Ascending aorta (tissue), 2 donors: ENCODE measurements at regions not wholly inside any gene's neighbourhood (a gene's known extent, or its start where the extent isn't known, plus 50 kb on each side); places are given as distances from the start of the nearest gene placed in this dataset.

Experiments used
- DNase-seq, 2 donors: peaks; one replicate each; pipeline ENCODE4 v3.0.0-alpha.2; 2019; ENCODE audit warnings: low spot score in 2 of 2
- H3K27ac ChIP-seq, 2 donors: fragments of 200-600 bp; sonication (generic); one replicate each; pipeline ENCODE4 v1.5.1; 2016 to 2017; ENCODE audit warnings: mild to moderate bottlenecking in 1 of 2
- H3K27me3 ChIP-seq: fragments of 200-600 bp; sonication (generic); one replicate; pipeline ENCODE4 v1.5.1; 2017
- H3K36me3 ChIP-seq, 2 donors: fragments of 200-600 bp; sonication (generic); one replicate each; pipeline ENCODE4 v1.5.1; 2016
- H3K4me1 ChIP-seq, 2 donors: fragments of 200-600 bp; sonication (generic); one replicate each; pipeline ENCODE4 v1.5.1; 2016 to 2017; ENCODE audit warnings: mild to moderate bottlenecking in 1 of 2
- H3K4me3 ChIP-seq, 2 donors: fragments of 200-600 bp; sonication (generic); one replicate each; pipeline ENCODE4 v1.5.1; 2016 to 2017; ENCODE audit warnings: mild to moderate bottlenecking in 1 of 2
- H3K9me3 ChIP-seq, 2 donors: fragments of 200-600 bp; sonication (generic); one replicate each; pipeline ENCODE4 v1.5.1; 2016
- intact Hi-C: fragments of 100-400 bp; cut with DNase I; formaldehyde crosslinking; loops from one replicate; pipeline ENCODE4 v1.15.1; 2023
- TF ChIP-seq, protein P1 (sequence below), 3 experiments: fragments of 200-600 bp in 2 of 3; fragments of 450-650 bp in 1 of 3; sonication (generic) in 2 of 3; IDR thresholded peaks; one replicate each; pipeline ENCODE4 v1.5.1; 2016 to 2019; ENCODE audit warnings: antibody characterized with exemption in 3 of 3, mild to moderate bottlenecking in 1 of 3, moderate library complexity in 1 of 3

GRCh38 chr16:86002178-86002900 lies 103.4 kb downstream of the IRF8 start:
- no peak overlapping the region for H3K4me3 ChIP-seq
- DNase-seq, result peak in 1 of 2 donors; percentile 11
- intact Hi-C loops, result no loop called here

DNA sequence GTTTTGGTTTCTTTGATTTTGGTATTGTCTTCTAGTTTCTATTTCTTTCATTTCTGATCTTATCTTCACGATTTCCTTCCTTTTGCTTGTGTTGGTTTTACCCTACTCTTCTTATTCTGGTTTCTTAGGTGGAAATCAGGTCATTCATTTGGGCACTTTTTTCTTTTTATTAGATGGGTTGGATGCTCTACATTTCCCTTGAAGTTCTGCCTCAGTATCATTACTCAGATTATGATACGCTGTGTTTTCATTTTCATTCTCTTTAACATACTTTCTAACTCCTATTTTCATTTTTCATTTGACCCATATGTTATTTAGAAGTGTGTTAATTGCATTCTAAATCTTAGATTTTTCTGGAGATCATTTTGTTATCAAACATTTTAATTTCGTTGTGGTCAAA lies 108.6 kb downstream of the IRF8 start:
- Histone ChIP-seq H3K9me3 (no peaks in the 10 kb centered on the region), H3K4me1 (no peaks in the 10 kb centered on the region), H3K27ac (no peak overlapping the region), H3K4me3 (no peak overlapping the region), H3K27me3 (no peaks in the 10 kb centered on the region), H3K36me3 (no peaks in the 10 kb centered on the region)
- intact Hi-C loops, result no loop called here
- no peak for DNase-seq
- TF ChIP-seq, protein P1, sequence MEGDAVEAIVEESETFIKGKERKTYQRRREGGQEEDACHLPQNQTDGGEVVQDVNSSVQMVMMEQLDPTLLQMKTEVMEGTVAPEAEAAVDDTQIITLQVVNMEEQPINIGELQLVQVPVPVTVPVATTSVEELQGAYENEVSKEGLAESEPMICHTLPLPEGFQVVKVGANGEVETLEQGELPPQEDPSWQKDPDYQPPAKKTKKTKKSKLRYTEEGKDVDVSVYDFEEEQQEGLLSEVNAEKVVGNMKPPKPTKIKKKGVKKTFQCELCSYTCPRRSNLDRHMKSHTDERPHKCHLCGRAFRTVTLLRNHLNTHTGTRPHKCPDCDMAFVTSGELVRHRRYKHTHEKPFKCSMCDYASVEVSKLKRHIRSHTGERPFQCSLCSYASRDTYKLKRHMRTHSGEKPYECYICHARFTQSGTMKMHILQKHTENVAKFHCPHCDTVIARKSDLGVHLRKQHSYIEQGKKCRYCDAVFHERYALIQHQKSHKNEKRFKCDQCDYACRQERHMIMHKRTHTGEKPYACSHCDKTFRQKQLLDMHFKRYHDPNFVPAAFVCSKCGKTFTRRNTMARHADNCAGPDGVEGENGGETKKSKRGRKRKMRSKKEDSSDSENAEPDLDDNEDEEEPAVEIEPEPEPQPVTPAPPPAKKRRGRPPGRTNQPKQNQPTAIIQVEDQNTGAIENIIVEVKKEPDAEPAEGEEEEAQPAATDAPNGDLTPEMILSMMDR (IDR thresholded peaks at IDR 0.05), result no peak

More at GRCh38 chr16:86002178-86002900, 103.4 kb downstream of the IRF8 start:
- H3K27ac ChIP-seq, result no peak overlapping the region
- TF ChIP-seq, protein P1 (IDR thresholded peaks at IDR 0.05), result no peak
- H3K9me3 ChIP-seq, result no peaks in the 10 kb centered on the region
- H3K36me3 ChIP-seq, result no peaks in the 10 kb centered on the region
- no peaks in the 10 kb centered on the region for H3K27me3 ChIP-seq
- no peaks in the 10 kb centered on the region for H3K4me1 ChIP-seq

DNA sequence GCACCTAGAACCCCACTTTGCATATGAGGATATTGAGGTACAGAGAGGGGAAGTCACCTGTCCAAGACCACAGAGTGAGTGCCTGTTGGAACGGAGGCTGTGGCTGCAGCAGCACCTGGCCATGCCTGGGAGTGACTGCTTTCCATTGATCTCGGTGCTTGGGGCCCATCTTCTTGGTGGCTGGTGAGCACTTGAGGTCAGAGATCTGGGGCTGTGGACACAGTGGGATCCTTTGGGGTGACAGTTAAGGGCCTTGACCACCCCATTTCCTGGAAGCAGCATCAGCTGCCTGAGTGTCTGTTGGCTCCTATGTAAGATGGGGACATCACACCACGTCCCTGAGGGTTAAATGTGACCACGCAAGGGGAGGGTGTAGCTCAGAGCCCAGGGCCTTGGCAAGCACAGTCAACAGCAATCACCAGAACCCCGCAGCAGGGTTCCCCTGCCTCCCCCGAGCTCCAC lies 111.7 kb downstream of the IRF8 start:
- Histone ChIP-seq H3K36me3 (no peaks in the 10 kb centered on the region), H3K4me3 (no peak overlapping the region), H3K27ac (no peak overlapping the region), H3K27me3 (no peaks in the 10 kb centered on the region), H3K4me1 (no peaks in the 10 kb centered on the region), H3K9me3 (no peaks in the 10 kb centered on the region)
- TF ChIP-seq, protein P1 (IDR thresholded peaks at IDR 0.05), result no peak
- DNase-seq, result no peak
- intact Hi-C loops, result no loop called here

GRCh38 chr16:86011532-86011931 lies 112.6 kb downstream of the IRF8 start:
- H3K27ac ChIP-seq, result no peak overlapping the region
- H3K27me3 ChIP-seq, result no peaks in the 10 kb centered on the region
- H3K4me3 ChIP-seq, result no peak overlapping the region
- H3K9me3 ChIP-seq, result no peaks in the 10 kb centered on the region
- TF ChIP-seq, protein P1 (IDR thresholded peaks at IDR 0.05), result no peak
- H3K36me3 ChIP-seq, result no peaks in the 10 kb centered on the region
- no peaks in the 10 kb centered on the region for H3K4me1 ChIP-seq
- intact Hi-C loops, result no loop called here
- no peak for DNase-seq

- TF ChIP-seq, protein P1 (IDR thresholded peaks at IDR 0.05), result no peak
- Histone ChIP-seq H3K4me3 (no peak overlapping the region), H3K27me3 (no peaks in the 10 kb centered on the region), H3K27ac (no peak overlapping the region), H3K9me3 (no peaks in the 10 kb centered on the region), H3K36me3 (no peaks in the 10 kb centered on the region), H3K4me1 (no peaks in the 10 kb centered on the region)
- no peak for DNase-seq
- intact Hi-C loops, result no loop called here
Observed at GRCh38 chr16:86012221-86012620, 113.3 kb downstream of the IRF8 start.
